Mesothelial cell of epicardium (in vitro differentiated cells): ENCODE measurements at regions not wholly inside any gene's neighbourhood (a gene's known extent, or its start where the extent isn't known, plus 50 kb on each side); places are given as distances from the start of the nearest gene placed in this dataset.

ENCODE experiments used
- DNase-seq, 2 experiments: peaks; one replicate each; pipeline ENCODE4 v3.0.0; 2021; ENCODE audit warnings: low spot score in 2 of 2; ENCODE audit not compliant: unreplicated experiment in 2 of 2
- H3K27ac Mint-ChIP-seq: 2 replicates; pipeline ENCODE4 v1.8.0; 2021; ENCODE audit warnings: mixed read lengths
- H3K27me3 Mint-ChIP-seq: 2 replicates; pipeline ENCODE4 v1.8.0; 2021; ENCODE audit warnings: low read depth, mixed read lengths
- H3K36me3 Mint-ChIP-seq: 2 replicates; pipeline ENCODE4 v1.8.0; 2021; ENCODE audit warnings: mixed read lengths
- H3K4me1 Mint-ChIP-seq: 2 replicates; pipeline ENCODE4 v1.8.0; 2021; ENCODE audit warnings: mixed read lengths
- H3K4me3 Mint-ChIP-seq: 2 replicates; pipeline ENCODE4 v1.8.0; 2021; ENCODE audit warnings: mild to moderate bottlenecking, moderate library complexity, mixed read lengths
- H3K9me3 Mint-ChIP-seq: 2 replicates; pipeline ENCODE4 v1.8.0; 2021; ENCODE audit warnings: mixed read lengths
- TF ChIP-seq, protein P1 (sequence below): fragments of 200-600 bp; sonication (generic); IDR thresholded peaks from one replicate; pipeline ENCODE4 v1.5.0; 2021; ENCODE audit warnings: antibody characterized with exemption; ENCODE audit not compliant: unreplicated experiment

DNA sequence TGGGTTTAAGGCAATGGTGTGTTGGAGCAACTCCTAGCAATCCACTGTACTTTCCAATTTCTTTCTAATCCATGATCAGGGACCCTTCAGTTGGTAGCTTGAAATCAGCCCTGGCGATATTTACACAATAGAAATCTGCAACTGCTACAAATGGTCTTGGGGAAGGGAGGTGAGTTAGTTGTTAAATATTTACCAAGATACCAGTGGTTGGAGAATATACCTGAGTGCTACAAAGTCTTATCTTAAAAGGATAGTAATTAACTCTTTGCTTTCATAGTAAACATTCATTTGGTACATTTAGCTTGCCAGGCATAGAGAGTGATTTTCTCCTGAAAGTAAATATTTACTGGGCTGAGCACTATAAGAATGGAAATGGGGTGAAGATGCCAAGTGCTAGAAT lies 568.2 kb downstream of the BCKDHB start:
- no peaks in the 10 kb centered on the region for H3K36me3 Mint-ChIP-seq
- TF ChIP-seq, protein P1, sequence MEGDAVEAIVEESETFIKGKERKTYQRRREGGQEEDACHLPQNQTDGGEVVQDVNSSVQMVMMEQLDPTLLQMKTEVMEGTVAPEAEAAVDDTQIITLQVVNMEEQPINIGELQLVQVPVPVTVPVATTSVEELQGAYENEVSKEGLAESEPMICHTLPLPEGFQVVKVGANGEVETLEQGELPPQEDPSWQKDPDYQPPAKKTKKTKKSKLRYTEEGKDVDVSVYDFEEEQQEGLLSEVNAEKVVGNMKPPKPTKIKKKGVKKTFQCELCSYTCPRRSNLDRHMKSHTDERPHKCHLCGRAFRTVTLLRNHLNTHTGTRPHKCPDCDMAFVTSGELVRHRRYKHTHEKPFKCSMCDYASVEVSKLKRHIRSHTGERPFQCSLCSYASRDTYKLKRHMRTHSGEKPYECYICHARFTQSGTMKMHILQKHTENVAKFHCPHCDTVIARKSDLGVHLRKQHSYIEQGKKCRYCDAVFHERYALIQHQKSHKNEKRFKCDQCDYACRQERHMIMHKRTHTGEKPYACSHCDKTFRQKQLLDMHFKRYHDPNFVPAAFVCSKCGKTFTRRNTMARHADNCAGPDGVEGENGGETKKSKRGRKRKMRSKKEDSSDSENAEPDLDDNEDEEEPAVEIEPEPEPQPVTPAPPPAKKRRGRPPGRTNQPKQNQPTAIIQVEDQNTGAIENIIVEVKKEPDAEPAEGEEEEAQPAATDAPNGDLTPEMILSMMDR = no peak
- DNase-seq = no peak
- H3K27ac Mint-ChIP-seq = no peak overlapping the region
- no peaks in the 10 kb centered on the region for H3K27me3 Mint-ChIP-seq
- H3K9me3 Mint-ChIP-seq = peaks cover 6% of the 10 kb centered on the region
- no peaks in the 10 kb centered on the region for H3K4me1 Mint-ChIP-seq
- H3K4me3 Mint-ChIP-seq = no peak overlapping the region

DNA sequence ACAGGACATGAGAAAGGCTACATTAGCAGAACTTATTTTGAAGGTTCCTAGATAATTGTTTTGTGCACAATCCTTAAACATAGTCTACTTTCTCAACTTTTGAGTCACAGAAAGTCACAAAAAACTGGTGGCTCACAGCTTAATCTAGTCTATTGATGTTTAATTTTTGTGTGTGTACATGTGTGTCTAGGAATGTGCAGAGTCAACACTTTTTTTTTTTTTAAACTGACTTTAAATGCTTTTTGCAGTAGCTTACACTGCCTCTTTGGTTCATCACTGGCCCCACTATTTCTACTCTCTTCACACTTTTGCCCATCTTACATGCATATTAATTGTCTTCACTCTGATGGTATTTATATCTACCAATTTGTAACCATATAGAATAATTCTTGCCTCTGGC lies 566.9 kb downstream of the BCKDHB start:
- TF ChIP-seq, protein P1 = no peak
- H3K4me1 Mint-ChIP-seq = no peaks in the 10 kb centered on the region
- H3K9me3 Mint-ChIP-seq = peaks cover 6% of the 10 kb centered on the region
- H3K27me3 Mint-ChIP-seq = no peaks in the 10 kb centered on the region
- no peaks in the 10 kb centered on the region for H3K36me3 Mint-ChIP-seq
- no peak for DNase-seq
- no peak overlapping the region for H3K27ac Mint-ChIP-seq
- no peak overlapping the region for H3K4me3 Mint-ChIP-seq

DNA sequence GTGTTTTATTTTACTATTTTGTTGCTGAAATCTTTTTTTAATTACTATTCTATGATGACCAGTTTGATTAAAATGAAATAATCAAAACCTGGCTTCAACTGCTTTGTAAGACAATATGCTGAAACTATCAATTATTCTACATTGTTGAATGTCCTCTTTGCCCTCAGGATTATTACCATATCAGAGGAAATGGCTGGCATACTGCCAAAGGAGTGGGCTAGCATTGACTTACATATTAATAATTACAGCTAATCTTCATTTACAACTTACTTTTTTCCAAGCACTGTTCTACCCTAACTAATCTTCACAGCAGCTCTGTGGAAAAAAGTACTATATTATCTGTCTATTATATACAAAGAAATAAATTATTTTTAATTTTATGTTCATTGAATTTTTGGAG lies 560.5 kb downstream of the BCKDHB start:
- TF ChIP-seq, protein P1 = no peak
- Mint-ChIP-seq H3K27ac (no peak overlapping the region), H3K36me3 (no peaks in the 10 kb centered on the region), H3K4me3 (no peak overlapping the region), H3K27me3 (no peaks in the 10 kb centered on the region), H3K4me1 (no peaks in the 10 kb centered on the region), H3K9me3 (no peaks in the 10 kb centered on the region)
- no peak for DNase-seq

DNA sequence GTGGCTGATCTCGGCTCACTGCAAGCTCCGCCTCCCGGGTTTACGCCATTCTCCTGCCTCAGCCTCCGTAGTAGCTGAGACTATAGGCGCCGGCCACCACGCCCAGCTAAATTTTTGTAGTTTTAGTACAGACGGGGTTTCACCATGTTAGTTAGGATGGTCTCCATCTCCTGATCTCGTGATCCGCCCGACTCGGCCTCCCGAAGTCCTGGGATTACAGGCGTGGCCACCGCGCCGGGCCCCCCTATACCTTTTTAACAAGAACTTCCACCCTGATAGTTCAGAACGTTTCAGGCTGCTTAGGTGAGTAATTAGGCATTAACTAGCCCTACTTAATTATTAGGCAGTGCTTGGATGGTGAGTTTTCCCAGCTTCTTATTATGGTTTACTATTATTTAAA lies 552.5 kb downstream of the BCKDHB start:
- no peak overlapping the region for H3K4me3 Mint-ChIP-seq
- no peaks in the 10 kb centered on the region for H3K4me1 Mint-ChIP-seq
- no peaks in the 10 kb centered on the region for H3K9me3 Mint-ChIP-seq
- TF ChIP-seq, protein P1 = no peak
- H3K36me3 Mint-ChIP-seq = no peaks in the 10 kb centered on the region
- no peak for DNase-seq
- H3K27ac Mint-ChIP-seq = no peak overlapping the region
- H3K27me3 Mint-ChIP-seq = no peaks in the 10 kb centered on the region

DNA sequence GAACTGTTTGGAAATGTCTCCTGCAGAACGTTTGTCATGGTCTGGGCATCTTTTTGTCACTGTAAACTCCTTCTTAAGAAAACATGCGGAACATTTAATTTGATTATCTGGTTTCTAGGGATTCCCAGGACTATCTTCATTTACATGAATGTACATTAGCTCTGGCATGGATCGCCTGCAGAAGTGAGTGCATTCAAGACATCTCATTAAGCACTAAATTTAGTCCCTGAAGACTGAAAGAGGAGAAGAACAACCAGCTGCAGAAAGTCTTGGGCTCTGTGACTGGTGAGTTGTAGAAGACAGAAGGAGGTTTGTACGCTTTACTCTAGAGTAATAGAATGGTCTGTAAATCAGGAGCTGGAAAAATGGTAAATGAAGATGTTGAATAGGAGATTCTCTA lies 540.7 kb downstream of the BCKDHB start:
- no peak overlapping the region for H3K27ac Mint-ChIP-seq
- TF ChIP-seq, protein P1 = no peak
- no peaks in the 10 kb centered on the region for H3K4me1 Mint-ChIP-seq
- no peaks in the 10 kb centered on the region for H3K27me3 Mint-ChIP-seq
- DNase-seq = no peak
- peaks cover 16% of the 10 kb centered on the region for H3K9me3 Mint-ChIP-seq
- peaks cover 2% of the 10 kb centered on the region for H3K36me3 Mint-ChIP-seq
- H3K4me3 Mint-ChIP-seq = no peak overlapping the region

DNA sequence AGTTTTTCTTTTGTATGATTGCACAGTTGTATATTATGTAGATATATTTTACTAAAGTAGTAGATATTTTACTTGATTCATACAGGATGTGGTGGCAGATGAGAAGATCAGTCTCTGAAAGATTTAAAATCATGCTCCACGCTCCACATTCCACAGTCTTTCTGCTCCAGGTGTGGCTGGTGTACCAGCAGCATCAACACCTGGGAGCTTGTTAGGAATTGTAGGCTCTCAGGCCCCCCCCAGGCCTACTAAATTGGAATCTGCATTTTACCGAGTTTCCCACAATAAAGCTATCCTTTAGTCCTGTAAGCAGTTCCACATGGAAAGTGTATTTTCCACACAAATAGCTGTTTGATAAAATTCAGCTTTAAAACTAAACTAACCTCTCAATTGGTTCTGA lies 537.4 kb downstream of the BCKDHB start:
- H3K9me3 Mint-ChIP-seq = peaks cover 16% of the 10 kb centered on the region
- H3K27ac Mint-ChIP-seq = no peak overlapping the region
- H3K36me3 Mint-ChIP-seq = peaks cover 2% of the 10 kb centered on the region

More for the DNA sequence above, 537.4 kb downstream of the BCKDHB start:
- peaks cover 3% of the 10 kb centered on the region for H3K4me1 Mint-ChIP-seq
- DNase-seq = no peak
- H3K27me3 Mint-ChIP-seq = no peaks in the 10 kb centered on the region
- H3K4me3 Mint-ChIP-seq = no peak overlapping the region
- TF ChIP-seq, protein P1 = no peak
